ENCODE measurements at regions not wholly inside any gene's neighbourhood (a gene's known extent, or its start where the extent isn't known, plus 50 kb on each side); places are given as distances from the start of the nearest gene placed in this dataset.

DNA sequence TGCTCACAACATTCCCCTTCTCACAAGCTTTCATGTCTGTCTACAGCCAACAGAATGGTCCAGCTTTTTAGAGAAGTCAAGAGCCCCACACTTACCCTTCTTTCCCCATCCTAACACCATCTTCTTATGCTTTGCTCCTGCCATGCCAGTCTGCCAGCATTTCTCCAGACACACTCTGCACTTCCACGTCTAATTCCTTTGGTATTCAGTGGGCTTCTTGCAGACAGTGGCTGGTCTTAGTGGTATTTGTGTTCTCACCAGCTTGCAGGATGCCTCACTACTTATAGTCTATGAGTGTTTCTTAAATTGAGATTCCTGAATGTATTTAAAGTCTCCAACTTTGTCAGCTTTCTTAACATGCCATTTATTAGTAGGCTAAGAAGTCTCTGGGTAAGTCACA lies 154.4 kb downstream of the BBOX1 start:
- no peak for DNase-seq (ENCODE audit: extremely low spot score)
- POLR2A ChIA-PET = no interaction called here
- CTCF ChIA-PET = interaction anchor here (2.1 kb wide), 1 partner anchor 101 kb away, joined by 10 read pairs; no protein-coding TSS in a partner anchor
- TF ChIP-seq FOXA1 (IDR thresholded peaks at IDR 0.05) (no peak), CTBP1 (IDR thresholded peaks at IDR 0.05; ENCODE audit: borderline replicate concordance) (no peak), TARDBP (IDR thresholded peaks at IDR 0.05) (no peak), LEF1 (IDR thresholded peaks at IDR 0.05; ENCODE audit: borderline replicate concordance) (no peak), ELF4 (IDR thresholded peaks at IDR 0.05) (no peak), FOXK2 (IDR thresholded peaks at IDR 0.05) (no peak), FOXM1 (IDR thresholded peaks at IDR 0.05; ENCODE audit: borderline replicate concordance) (no peak), HDGF (IDR thresholded peaks at IDR 0.05; ENCODE audit: borderline replicate concordance) (no peak), L3MBTL2 (conservative IDR thresholded peaks at IDR 0.05) (no peak), SUZ12 (IDR thresholded peaks at IDR 0.05) (no peak), SP1 (IDR thresholded peaks at IDR 0.05) (no peak), ARNT (IDR thresholded peaks at IDR 0.05) (no peak), NFRKB (IDR thresholded peaks at IDR 0.05) (no peak), ZNF384 (IDR thresholded peaks at IDR 0.05) (no peak), BHLHE40 (IDR thresholded peaks at IDR 0.05; ENCODE audit: borderline replicate concordance) (no peak)
- TF ChIP-seq, protein P1, sequence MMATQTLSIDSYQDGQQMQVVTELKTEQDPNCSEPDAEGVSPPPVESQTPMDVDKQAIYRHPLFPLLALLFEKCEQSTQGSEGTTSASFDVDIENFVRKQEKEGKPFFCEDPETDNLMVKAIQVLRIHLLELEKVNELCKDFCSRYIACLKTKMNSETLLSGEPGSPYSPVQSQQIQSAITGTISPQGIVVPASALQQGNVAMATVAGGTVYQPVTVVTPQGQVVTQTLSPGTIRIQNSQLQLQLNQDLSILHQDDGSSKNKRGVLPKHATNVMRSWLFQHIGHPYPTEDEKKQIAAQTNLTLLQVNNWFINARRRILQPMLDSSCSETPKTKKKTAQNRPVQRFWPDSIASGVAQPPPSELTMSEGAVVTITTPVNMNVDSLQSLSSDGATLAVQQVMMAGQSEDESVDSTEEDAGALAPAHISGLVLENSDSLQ (IDR thresholded peaks at IDR 0.05) = no peak

DNA sequence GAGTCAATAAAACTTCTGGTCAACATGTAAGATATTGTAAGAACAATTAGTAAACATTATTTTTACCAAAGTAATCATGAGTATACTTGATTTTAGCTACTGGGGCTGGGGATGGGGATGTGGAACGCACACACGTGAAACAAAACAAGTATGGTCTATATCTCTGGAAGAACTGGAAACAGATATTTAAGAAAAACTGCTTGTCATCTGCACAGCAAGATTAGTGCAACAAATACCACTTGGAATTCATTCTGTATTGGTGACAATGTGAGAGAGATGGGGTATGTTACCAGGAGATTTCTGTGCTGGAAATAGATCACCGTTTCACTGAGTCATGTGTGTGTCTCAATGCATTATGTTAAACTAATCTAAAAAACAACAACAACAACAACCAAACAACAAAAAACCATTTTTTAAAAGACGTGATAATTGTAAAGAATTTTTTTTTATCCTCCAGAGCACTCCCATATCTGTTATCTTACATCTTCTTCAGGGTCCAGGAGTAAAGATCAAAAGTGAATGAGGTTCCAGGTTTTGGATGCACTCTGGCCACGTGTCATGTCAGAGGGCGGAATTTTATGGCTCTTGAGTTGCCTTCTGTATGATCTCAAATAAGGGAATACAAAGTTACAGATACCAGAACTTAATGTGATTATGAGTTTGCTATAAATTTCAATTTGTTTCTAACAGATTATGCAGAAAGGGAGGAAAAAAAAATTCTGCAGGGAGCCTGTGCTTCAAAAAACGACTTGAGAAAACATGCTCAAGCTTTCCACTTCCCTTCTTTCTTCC lies 153.0 kb downstream of the BBOX1 start:
- ChIA-PET POLR2A (no interaction called here), CTCF (interaction anchor here (0.6 kb wide), 1 partner anchor 152 kb away, joined by 3 read pairs; no protein-coding TSS in a partner anchor)
- TF ChIP-seq ELF4 (IDR thresholded peaks at IDR 0.05) (no peak), LEF1 (IDR thresholded peaks at IDR 0.05; ENCODE audit: borderline replicate concordance) (no peak), BHLHE40 (IDR thresholded peaks at IDR 0.05; ENCODE audit: borderline replicate concordance) (no peak), FOXK2 (IDR thresholded peaks at IDR 0.05) (no peak), FOXM1 (IDR thresholded peaks at IDR 0.05; ENCODE audit: borderline replicate concordance) (no peak), FOXA1 (IDR thresholded peaks at IDR 0.05) (no peak), NFRKB (IDR thresholded peaks at IDR 0.05) (no peak), HDGF (IDR thresholded peaks at IDR 0.05; ENCODE audit: borderline replicate concordance) (no peak), ZNF384 (IDR thresholded peaks at IDR 0.05) (no peak), L3MBTL2 (conservative IDR thresholded peaks at IDR 0.05) (no peak), TARDBP (IDR thresholded peaks at IDR 0.05) (no peak), SUZ12 (IDR thresholded peaks at IDR 0.05) (no peak), CTBP1 (IDR thresholded peaks at IDR 0.05; ENCODE audit: borderline replicate concordance) (no peak)
- TF ChIP-seq, protein P1 (IDR thresholded peaks at IDR 0.05) = no peak
- DNase-seq (ENCODE audit: extremely low spot score) = no peak

DNA sequence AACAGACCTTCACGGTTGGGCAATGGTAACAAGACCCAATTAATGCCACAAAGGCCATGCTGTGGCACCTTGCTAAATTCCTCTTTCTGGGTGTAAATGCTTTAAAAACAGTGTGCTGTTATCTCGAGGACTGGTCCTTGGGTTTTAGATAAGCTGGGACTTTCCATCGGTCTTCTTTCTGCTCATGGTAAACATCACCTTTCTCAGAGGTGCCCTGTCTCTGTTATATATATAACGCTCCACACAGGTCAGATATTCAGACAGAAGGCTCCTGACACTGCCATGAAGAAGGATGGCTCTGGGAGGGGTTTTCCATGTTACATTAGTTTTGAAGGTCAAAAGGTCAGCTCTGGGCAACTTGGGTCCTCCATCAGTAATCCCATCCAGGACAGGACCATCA lies 151.6 kb downstream of the BBOX1 start:
- DNase-seq (ENCODE audit: extremely low spot score) = no peak
- no peak for TF ChIP-seq L3MBTL2 (conservative IDR thresholded peaks at IDR 0.05)
- no peak for TF ChIP-seq FOXA1 (IDR thresholded peaks at IDR 0.05)
- ChIA-PET CTCF (no interaction called here), POLR2A (interaction anchor here (0.9 kb wide), 1 partner anchor 8 kb away, joined by 3 read pairs; no protein-coding TSS in a partner anchor)

DNA sequence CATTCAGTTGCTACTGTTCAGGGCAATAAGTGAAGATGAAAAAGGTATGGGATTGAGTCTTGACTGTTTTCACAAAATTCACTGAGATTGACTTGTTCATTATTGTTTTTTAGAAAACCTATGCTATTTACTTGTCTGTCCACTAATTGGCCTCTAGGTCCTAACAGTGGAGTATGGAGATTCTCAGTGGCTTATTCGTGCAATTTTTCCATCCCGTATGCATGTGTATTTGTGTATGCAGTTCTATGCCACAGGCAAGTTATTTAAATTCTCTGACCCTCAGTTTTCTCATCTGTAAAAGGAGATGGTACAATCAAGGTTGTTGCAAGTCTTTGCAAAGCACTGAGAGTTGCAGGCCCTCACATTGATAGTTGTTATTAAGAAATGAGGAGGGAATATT lies 151.0 kb downstream of the BBOX1 start:
- ChIA-PET CTCF (no interaction called here), POLR2A (no interaction called here)
- TF ChIP-seq ARNT (IDR thresholded peaks at IDR 0.05) = no peak
- TF ChIP-seq, protein P1 (IDR thresholded peaks at IDR 0.05) = no peak
- no peak for TF ChIP-seq FOXK2 (IDR thresholded peaks at IDR 0.05)
- no peak for TF ChIP-seq HDGF (IDR thresholded peaks at IDR 0.05; ENCODE audit: borderline replicate concordance)
- no peak for DNase-seq (ENCODE audit: extremely low spot score)

DNA sequence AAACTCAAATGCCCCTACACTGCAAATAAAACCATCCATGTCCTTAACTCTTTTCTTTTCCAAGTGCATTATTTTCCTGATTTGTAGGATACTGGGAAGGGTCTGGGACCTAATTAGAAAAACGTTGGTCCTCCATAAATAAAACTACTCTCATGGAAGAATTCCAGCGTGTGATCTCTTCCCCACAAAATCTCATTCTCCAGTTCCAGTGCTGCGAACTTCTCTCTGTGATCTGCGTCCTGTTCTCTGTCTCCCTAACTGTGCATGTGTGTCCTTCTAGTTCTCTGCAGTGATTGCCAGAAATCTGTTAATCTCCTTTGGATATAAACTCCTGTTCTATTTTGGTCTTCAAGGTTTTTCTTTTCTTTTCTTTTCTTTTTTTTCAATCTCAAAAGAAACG lies 148.1 kb downstream of the BBOX1 start:
- TF ChIP-seq ELF4 (IDR thresholded peaks at IDR 0.05) = no peak
- TF ChIP-seq CTBP1 (IDR thresholded peaks at IDR 0.05; ENCODE audit: borderline replicate concordance) = no peak
- DNase-seq (ENCODE audit: extremely low spot score) = no peak
- ChIA-PET POLR2A (no interaction called here), CTCF (no interaction called here)

DNA sequence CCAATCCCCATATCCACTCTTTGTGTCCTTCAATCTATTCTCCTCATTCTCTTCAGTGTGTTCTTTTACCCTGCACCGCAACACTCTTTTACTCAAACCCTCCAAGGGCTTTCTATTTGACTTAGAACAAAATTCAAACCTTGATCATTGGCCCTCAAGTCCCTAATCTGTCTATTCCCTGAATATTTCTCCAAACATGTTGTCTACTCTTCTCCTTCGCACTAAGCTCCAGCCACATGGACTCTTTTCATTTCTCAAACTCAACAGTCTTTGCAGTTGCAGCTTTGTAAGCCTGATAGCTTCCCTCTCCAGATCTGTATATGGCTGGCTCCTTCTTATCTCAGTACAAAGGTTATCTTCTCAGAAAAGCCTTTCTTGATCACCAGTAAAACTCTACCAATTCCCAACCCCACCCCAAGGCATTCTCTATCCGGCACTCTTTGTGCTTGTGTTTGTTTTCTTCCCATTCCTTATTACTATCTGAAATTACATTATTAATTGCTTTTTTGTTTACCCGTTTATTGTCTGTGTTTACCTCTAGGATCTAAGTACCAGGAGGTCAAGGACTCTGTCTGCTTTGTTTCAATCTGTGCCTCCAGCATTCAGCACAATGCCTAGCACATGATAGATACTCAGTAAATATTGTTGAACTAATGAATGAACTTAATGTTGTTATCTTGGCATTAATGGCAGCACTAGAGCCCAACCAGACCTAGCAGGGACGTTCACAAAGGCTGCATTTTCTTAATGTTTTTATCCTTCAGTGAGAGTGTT lies 147.4 kb downstream of the BBOX1 start:
- ChIA-PET POLR2A (no interaction called here), CTCF (no interaction called here)
- TF ChIP-seq, protein P1 (IDR thresholded peaks at IDR 0.05) = no peak
- no peak for TF ChIP-seq CTBP1 (IDR thresholded peaks at IDR 0.05; ENCODE audit: borderline replicate concordance)
- no peak for TF ChIP-seq SUZ12 (IDR thresholded peaks at IDR 0.05)
- TF ChIP-seq FOXA1 (IDR thresholded peaks at IDR 0.05) = no peak
- no peak for TF ChIP-seq BHLHE40 (IDR thresholded peaks at IDR 0.05; ENCODE audit: borderline replicate concordance)
- TF ChIP-seq FOXK2 (IDR thresholded peaks at IDR 0.05) = no peak
- no peak for TF ChIP-seq L3MBTL2 (conservative IDR thresholded peaks at IDR 0.05)
- no peak for TF ChIP-seq SP1 (IDR thresholded peaks at IDR 0.05)
- DNase-seq (ENCODE audit: extremely low spot score) = no peak
